HL-60 (cell line): ENCODE measurements at regions not wholly inside any gene's neighbourhood (a gene's known extent, or its start where the extent isn't known, plus 50 kb on each side); places are given as distances from the start of the nearest gene placed in this dataset.

Experiments
- DNase-seq, 2 experiments: peaks; one replicate each; pipeline ENCODE4 v3.0.0-alpha.2; 2010 to 2020; ENCODE audit warnings: low read depth in 1 of 2, low spot score in 1 of 2
- H3K27ac ChIP-seq: fragments of 250-450 bp; sonication (Bioruptor Pico); replicated peaks from 2 replicates; pipeline ENCODE4 v1.5.1; 2020; ENCODE audit warnings: mild to moderate bottlenecking, moderate library complexity
- H3K27me3 ChIP-seq: fragments of 250-450 bp; sonication (Bioruptor Pico); 2 replicates; pipeline ENCODE4 v1.5.1; 2021; ENCODE audit warnings: mild to moderate bottlenecking, moderate library complexity; ENCODE audit not compliant: insufficient read depth, poor library complexity, severe bottlenecking
- H3K4me3 ChIP-seq: replicated peaks from 2 replicates; pipeline ENCODE4 v1.5.1; 2011; ENCODE audit warnings: mild to moderate bottlenecking, control low read depth, low read length; ENCODE audit not compliant: insufficient read depth
- GABPA ChIP-seq: IDR thresholded peaks from 2 replicates; pipeline ENCODE4 v1.6.1; 2012; ENCODE audit warnings: low read depth
- POLR2AphosphoS5 ChIP-seq: IDR thresholded peaks from 2 replicates; pipeline ENCODE4 v1.6.1; 2012; ENCODE audit warnings: low read depth
- SPI1 ChIP-seq: IDR thresholded peaks from 2 replicates; pipeline ENCODE4 v1.6.1; 2012; ENCODE audit warnings: low read depth, mild to moderate bottlenecking, borderline replicate concordance
- TF ChIP-seq, protein P1 (sequence below): IDR thresholded peaks from one replicate; pipeline ENCODE4 v1.5.1; 2011; ENCODE audit warnings: low read length, control low read depth, inconsistent platforms; ENCODE audit not compliant: insufficient read depth
- TF ChIP-seq, protein P2 (sequence below): IDR thresholded peaks from 2 replicates; pipeline ENCODE4 v1.6.1; 2012; ENCODE audit warnings: low read depth; ENCODE audit not compliant: insufficient replicate concordance

DNA sequence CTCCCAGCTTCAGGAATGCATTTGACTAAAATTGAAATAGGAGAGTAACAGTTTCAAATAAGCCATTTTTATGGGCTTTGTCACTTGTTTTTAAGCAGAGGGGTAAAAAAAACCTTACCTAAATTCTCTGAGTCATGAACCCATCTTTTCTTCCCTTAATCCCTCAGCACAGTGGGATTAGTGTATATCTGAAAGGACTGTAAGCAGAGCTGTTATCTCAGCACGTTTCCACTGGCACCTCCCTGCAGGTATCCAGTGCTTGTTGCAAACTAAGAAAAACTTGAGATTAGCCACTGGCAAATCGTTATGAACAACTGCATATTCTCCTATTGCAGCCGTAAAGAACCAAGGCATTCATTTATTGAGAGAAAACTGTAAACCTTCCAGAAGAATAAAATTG, 872.7 kb downstream of the EFNA5 start:
- Histone ChIP-seq H3K27ac (no peak overlapping the region), H3K27me3 (no peaks in the 10 kb centered on the region), H3K4me3 (no peak overlapping the region)
- TF ChIP-seq, protein P1, sequence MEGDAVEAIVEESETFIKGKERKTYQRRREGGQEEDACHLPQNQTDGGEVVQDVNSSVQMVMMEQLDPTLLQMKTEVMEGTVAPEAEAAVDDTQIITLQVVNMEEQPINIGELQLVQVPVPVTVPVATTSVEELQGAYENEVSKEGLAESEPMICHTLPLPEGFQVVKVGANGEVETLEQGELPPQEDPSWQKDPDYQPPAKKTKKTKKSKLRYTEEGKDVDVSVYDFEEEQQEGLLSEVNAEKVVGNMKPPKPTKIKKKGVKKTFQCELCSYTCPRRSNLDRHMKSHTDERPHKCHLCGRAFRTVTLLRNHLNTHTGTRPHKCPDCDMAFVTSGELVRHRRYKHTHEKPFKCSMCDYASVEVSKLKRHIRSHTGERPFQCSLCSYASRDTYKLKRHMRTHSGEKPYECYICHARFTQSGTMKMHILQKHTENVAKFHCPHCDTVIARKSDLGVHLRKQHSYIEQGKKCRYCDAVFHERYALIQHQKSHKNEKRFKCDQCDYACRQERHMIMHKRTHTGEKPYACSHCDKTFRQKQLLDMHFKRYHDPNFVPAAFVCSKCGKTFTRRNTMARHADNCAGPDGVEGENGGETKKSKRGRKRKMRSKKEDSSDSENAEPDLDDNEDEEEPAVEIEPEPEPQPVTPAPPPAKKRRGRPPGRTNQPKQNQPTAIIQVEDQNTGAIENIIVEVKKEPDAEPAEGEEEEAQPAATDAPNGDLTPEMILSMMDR = no peak
- TF ChIP-seq GABPA = no peak
- no peak for TF ChIP-seq SPI1
- TF ChIP-seq, protein P2, sequence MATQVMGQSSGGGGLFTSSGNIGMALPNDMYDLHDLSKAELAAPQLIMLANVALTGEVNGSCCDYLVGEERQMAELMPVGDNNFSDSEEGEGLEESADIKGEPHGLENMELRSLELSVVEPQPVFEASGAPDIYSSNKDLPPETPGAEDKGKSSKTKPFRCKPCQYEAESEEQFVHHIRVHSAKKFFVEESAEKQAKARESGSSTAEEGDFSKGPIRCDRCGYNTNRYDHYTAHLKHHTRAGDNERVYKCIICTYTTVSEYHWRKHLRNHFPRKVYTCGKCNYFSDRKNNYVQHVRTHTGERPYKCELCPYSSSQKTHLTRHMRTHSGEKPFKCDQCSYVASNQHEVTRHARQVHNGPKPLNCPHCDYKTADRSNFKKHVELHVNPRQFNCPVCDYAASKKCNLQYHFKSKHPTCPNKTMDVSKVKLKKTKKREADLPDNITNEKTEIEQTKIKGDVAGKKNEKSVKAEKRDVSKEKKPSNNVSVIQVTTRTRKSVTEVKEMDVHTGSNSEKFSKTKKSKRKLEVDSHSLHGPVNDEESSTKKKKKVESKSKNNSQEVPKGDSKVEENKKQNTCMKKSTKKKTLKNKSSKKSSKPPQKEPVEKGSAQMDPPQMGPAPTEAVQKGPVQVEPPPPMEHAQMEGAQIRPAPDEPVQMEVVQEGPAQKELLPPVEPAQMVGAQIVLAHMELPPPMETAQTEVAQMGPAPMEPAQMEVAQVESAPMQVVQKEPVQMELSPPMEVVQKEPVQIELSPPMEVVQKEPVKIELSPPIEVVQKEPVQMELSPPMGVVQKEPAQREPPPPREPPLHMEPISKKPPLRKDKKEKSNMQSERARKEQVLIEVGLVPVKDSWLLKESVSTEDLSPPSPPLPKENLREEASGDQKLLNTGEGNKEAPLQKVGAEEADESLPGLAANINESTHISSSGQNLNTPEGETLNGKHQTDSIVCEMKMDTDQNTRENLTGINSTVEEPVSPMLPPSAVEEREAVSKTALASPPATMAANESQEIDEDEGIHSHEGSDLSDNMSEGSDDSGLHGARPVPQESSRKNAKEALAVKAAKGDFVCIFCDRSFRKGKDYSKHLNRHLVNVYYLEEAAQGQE = no peak
- no peak for TF ChIP-seq POLR2AphosphoS5
- DNase-seq = no peak

DNA sequence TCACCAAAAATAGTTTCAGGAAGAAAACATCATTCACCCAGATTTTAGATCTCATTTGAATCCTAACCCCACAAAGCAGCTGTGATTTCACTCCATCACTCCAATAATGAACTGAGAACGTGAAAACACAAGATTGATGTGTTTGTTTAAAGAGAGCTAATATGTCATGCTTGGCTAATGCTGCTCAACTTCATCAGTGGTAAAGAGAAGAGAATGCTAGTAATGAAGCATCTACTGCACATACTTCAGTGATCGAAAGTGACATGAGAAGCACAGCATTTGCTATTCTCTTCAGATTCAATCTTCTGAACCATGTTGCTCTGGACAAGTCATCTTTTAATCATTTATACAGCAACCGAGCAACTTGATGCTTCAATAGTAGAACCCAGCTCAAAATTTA, 874.7 kb downstream of the EFNA5 start:
- H3K27ac ChIP-seq = no peak overlapping the region
- no peaks in the 10 kb centered on the region for H3K27me3 ChIP-seq
- DNase-seq = no peak
- H3K4me3 ChIP-seq = no peak overlapping the region
- TF ChIP-seq, protein P2 = no peak
- TF ChIP-seq, protein P1 = no peak
- TF ChIP-seq GABPA (no peak), SPI1 (no peak)

- Histone ChIP-seq H3K4me3 (no peak overlapping the region), H3K27ac (no peak overlapping the region), H3K27me3 (no peaks in the 10 kb centered on the region)
- no peak for DNase-seq
- TF ChIP-seq, protein P2 = no peak
- TF ChIP-seq SPI1 = no peak
- no peak for TF ChIP-seq POLR2AphosphoS5
- no peak for TF ChIP-seq GABPA
- TF ChIP-seq, protein P1 = no peak
These were observed 885.9 kb downstream of the EFNA5 start for GRCh38 chr5:106784846-106785245.
